ENCODE measurements at regions not wholly inside any gene's neighbourhood (a gene's known extent, or its start where the extent isn't known, plus 50 kb on each side); places are given as distances from the start of the nearest gene placed in this dataset.
"Not testable (repeated sequence)": the region's sequence is repeated elsewhere in the genome, so short reads cannot be mapped to it uniquely, and the experiment has no call there.

DNA sequence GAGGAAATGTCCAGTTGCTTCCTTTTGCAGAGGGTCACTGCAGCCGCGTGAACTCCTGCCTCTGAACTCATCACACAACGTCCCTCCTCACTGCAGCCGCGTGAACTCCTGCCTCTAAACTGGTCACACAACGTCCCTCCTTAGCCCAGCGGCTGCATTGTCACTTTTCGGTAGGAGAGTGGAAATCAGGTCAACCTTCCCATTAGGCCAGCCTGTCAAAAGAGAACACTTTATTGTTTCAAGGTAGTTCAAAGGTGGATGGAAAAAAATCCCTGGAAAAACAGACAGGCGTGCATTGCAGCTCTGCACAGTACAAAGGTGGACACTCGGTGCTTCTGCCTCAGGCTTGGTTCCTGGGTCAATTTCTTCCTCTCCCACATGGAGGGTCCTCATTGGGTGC is 280.2 kb downstream of the FOXL1 start:
- H3K36me3 ChIP-seq (ENCODE audit: low read depth) = no peaks in the 10 kb centered on the region
- ATAC-seq (no peak), DNase-seq (no peak)
- no peaks in the 10 kb centered on the region for H3K9me3 ChIP-seq
- no peaks in the 10 kb centered on the region for H3K4me1 ChIP-seq (ENCODE audit: low read depth)
- intact Hi-C loops (cut with DNase I, micrococcal nuclease) = no loop called here
- no peak overlapping the region for H3K4me3 ChIP-seq
- TF ChIP-seq, protein P1, sequence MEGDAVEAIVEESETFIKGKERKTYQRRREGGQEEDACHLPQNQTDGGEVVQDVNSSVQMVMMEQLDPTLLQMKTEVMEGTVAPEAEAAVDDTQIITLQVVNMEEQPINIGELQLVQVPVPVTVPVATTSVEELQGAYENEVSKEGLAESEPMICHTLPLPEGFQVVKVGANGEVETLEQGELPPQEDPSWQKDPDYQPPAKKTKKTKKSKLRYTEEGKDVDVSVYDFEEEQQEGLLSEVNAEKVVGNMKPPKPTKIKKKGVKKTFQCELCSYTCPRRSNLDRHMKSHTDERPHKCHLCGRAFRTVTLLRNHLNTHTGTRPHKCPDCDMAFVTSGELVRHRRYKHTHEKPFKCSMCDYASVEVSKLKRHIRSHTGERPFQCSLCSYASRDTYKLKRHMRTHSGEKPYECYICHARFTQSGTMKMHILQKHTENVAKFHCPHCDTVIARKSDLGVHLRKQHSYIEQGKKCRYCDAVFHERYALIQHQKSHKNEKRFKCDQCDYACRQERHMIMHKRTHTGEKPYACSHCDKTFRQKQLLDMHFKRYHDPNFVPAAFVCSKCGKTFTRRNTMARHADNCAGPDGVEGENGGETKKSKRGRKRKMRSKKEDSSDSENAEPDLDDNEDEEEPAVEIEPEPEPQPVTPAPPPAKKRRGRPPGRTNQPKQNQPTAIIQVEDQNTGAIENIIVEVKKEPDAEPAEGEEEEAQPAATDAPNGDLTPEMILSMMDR (IDR thresholded peaks at IDR 0.05) = no peak

DNA sequence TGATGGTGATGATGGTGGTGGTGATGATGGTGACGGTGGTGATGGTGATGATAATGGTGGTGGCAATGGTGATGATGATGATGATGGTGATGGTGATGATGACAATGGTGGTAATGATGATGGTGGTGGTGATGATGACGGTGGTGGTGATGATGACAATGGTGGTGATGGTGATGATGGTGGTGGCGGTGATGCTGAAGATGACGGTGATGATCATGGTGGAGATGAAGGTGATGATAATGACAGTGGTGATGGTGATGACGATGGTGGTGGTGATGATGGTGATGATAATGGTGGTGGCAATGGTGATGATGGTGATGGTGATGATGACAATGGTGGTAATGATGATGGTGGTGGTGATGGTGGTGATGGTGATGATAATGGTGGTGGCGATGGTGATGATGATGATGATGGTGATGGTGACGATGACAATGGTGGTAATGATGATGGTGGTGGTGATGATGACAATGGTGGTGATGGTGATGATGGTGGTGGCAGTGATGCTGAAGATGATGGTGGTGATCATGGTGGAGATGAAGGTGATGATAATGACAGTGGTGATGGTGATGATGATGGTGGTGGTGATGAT is 283.0 kb downstream of the FOXL1 start:
- ATAC-seq; H3K4me3 ChIP-seq; H3K9me3 ChIP-seq; intact Hi-C loops (cut with DNase I, micrococcal nuclease); DNase-seq; H3K4me1 ChIP-seq (ENCODE audit: low read depth); H3K36me3 ChIP-seq (ENCODE audit: low read depth): not testable (repeated sequence)

DNA sequence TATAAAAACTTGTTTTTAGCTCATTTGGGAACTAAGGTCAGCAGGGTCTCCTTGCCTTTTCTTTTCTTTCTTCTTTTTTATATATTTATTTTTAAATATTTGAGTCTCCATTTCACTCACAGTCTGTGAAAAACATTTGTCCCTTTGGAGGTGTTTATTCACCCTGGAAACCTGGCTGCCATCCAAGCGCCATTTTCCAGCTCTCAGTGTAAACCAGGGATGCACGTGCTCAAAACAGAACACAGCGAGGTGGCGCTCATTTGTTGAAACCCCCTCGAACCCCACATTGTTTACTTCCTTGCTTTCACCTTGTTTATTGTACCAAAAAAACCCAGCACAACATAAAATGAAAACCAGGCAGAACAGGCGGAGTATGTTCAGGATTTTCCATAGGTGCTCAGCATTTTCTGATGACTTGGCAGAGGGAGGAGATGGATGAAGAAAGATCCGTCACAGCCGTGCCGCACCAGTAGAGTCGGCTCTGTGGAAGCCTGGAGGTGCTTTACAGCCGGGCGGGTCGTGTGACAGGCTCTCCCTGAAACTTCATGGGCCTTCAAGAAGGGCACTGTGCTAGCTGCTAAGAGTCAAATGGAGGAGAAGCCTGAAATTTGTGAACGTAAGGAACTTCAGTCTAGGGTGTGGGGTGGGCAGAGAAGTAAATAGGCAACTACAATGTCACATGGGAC is 284.4 kb downstream of the FOXL1 start:
- intact Hi-C loops (cut with DNase I, micrococcal nuclease) = no loop called here
- no peaks in the 10 kb centered on the region for H3K36me3 ChIP-seq (ENCODE audit: low read depth)
- no peaks in the 10 kb centered on the region for H3K9me3 ChIP-seq
- no peak overlapping the region for H3K4me3 ChIP-seq
- TF ChIP-seq, protein P1 (IDR thresholded peaks at IDR 0.05) = no peak
- ATAC-seq = no peak
- DNase-seq = no peak
- no peaks in the 10 kb centered on the region for H3K4me1 ChIP-seq (ENCODE audit: low read depth)

DNA sequence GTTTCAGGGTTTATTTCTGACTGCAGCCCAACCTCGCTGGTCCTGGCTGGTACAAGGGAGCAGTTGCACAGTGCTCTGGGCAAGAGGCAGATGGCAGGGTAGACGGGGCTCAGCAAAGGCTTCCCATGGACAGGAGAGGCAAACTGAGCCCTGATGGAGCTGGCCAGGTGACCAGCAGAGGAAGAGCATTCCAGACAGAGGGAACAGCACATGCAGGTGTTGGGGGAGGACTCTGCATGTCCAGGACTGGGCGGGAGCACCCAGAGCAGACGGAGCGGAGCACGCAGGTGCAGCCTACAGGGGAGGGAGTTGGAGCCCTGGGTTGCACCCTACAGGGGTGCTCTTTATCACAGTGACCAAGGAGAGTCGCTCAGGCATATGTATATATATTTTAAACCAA is 285.3 kb downstream of the FOXL1 start:
- TF ChIP-seq, protein P1 (IDR thresholded peaks at IDR 0.05) = no peak
- intact Hi-C loops (cut with DNase I, micrococcal nuclease) = no loop called here
- DNase-seq = no peak
- H3K36me3 ChIP-seq (ENCODE audit: low read depth) = no peaks in the 10 kb centered on the region
- H3K4me3 ChIP-seq = no peak overlapping the region
- no peaks in the 10 kb centered on the region for H3K4me1 ChIP-seq (ENCODE audit: low read depth)
- no peaks in the 10 kb centered on the region for H3K9me3 ChIP-seq
- no peak for ATAC-seq

DNA sequence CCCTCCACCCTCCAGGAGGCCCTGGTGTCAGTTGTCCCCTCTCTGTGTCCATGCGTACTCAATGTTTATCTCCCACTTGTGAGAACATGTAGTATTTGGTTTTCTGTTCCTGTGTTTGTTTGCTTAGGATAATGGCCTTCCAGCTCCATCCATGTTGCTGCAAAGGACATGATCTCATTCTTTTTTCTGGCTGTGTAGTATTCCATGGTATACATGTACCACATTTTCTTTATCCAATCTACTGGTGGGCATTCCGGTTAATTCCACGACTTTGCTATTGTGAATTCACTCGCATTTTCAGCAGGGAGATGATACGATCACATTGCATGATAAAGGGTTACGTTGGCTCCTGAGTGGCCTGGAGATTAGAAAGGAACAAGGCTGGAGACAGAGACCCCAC is 286.2 kb downstream of the FOXL1 start:
- Histone ChIP-seq H3K4me3 (no peak overlapping the region), H3K36me3 (ENCODE audit: low read depth) (no peaks in the 10 kb centered on the region), H3K4me1 (ENCODE audit: low read depth) (no peaks in the 10 kb centered on the region), H3K9me3 (no peaks in the 10 kb centered on the region)
- DNase-seq (no peak), ATAC-seq (no peak)
- intact Hi-C loops (cut with DNase I, micrococcal nuclease) = no loop called here
- TF ChIP-seq, protein P1 (IDR thresholded peaks at IDR 0.05) = no peak

DNA sequence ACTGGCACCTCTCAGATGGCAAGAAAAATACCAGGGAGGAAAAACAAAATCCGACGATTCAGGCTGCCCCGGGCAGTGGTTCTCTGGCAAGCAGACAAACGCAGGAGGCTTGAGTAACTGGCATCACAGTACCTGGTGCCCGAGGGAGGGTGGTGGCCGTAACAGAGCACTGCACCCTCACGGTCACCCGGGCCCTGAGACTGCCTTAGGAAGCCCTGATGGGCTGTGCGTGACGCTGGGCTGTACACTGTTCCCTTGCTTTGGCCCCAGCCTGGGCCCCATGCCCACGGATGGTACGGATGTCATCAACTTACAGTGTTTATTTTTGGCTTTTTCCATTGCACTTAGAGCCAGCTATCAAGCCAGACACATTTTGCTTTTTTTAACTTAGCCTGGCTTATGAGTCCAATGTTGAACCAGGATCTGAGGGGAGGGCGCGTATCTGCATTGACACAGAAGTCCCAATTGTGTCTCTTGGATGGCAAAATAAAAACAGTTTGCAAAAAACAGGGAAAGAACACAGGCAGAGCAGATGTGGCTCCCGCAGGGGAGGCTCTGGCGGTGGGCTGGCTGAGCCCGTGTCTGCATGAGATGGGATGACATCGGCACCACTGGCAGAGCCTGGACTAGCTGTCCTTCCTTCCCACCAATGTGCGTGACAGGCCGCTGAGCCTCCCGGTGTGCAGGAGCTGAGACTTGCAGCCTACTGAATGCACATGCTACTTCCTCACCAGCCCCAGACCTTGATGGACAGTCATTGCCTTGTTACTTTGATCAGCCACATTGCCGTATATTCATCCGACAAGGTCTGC is 287.7 kb downstream of the FOXL1 start:
- ATAC-seq (no peak), DNase-seq (no peak)
- Histone ChIP-seq H3K36me3 (ENCODE audit: low read depth) (no peaks in the 10 kb centered on the region), H3K4me1 (ENCODE audit: low read depth) (no peaks in the 10 kb centered on the region), H3K4me3 (no peak overlapping the region), H3K9me3 (no peaks in the 10 kb centered on the region)
- TF ChIP-seq, protein P1 (IDR thresholded peaks at IDR 0.05) = no peak
- intact Hi-C loops (cut with DNase I, micrococcal nuclease) = no loop called here

Measured in mucosa of descending colon (tissue), 3 donors.